Heart right ventricle (tissue), 16 donors: ENCODE measurements at regions not wholly inside any gene's neighbourhood (a gene's known extent, or its start where the extent isn't known, plus 50 kb on each side); places are given as distances from the start of the nearest gene placed in this dataset.

Experiments
- ATAC-seq, 8 donors: fragments of 200-7000 bp; cut with Tn5 transposase; one replicate each; pipeline ENCODE4 v1.9.1; 2020; ENCODE audit warnings: mild to moderate bottlenecking in 8 of 8, moderate library complexity in 8 of 8, moderate number of reproducible peaks in 1 of 8
- DNase-seq, 2 donors: peaks; one replicate each; pipeline ENCODE4 v3.0.0-alpha.2; 2020
- H3K27ac ChIP-seq, 10 donors: fragments of 200-600 bp; sonication (generic) in 2 of 10; one replicate each; pipeline versions ENCODE4 v1.5.0 to v1.8.0; 2020 to 2022; ENCODE audit warnings: mild to moderate bottlenecking in 3 of 10
- H3K27me3 ChIP-seq, 7 donors: fragments of 200-600 bp; one replicate each; pipeline ENCODE4 v1.8.0; 2021 to 2022; ENCODE audit warnings: mild to moderate bottlenecking in 2 of 7
- H3K36me3 ChIP-seq, 9 donors: fragments of 200-600 bp; sonication (generic) in 1 of 9; one replicate each; pipeline versions ENCODE4 v1.5.0 to v1.8.0; 2020 to 2022; ENCODE audit warnings: mild to moderate bottlenecking in 2 of 9
- H3K4me1 ChIP-seq, 9 donors: fragments of 200-600 bp; sonication (generic) in 1 of 9; one replicate each; pipeline versions ENCODE4 v1.5.0 to v1.8.0; 2020 to 2022; ENCODE audit warnings: mild to moderate bottlenecking in 4 of 9
- H3K4me3 ChIP-seq, 10 donors: fragments of 200-600 bp; sonication (generic) in 2 of 10; one replicate each; pipeline versions ENCODE4 v1.5.0 to v1.8.0; 2020 to 2022; ENCODE audit warnings: mild to moderate bottlenecking in 7 of 10, moderate library complexity in 2 of 10
- H3K9me3 ChIP-seq, 11 donors: fragments of 200-600 bp in 10 of 11; sonication (generic) in 2 of 11; one replicate each; pipeline versions ENCODE4 v1.5.0 to v1.8.0; 2013 to 2022; ENCODE audit warnings: mild to moderate bottlenecking in 2 of 11, control low read depth in 1 of 11, moderate library complexity in 1 of 11
- WGBS, 2 donors: extraction: QIAGEN DNeasy Blood & Tissue Kit; methylation state at CpG; one replicate each; pipeline ENCODE4 v1.1.7; 2013; ENCODE audit warnings: inconsistent platforms in 1 of 2; 5-methylcytosine and 5-hydroxymethylcytosine counted together
- intact Hi-C, 10 donors: fragments of 100-400 bp; cut with DNase I; formaldehyde crosslinking; loops; one replicate each; pipeline versions ENCODE4 v1.11.1 to v1.14.2; 2022
- TF ChIP-seq, protein P1 (sequence below), 9 donors: fragments of 200-600 bp; sonication (generic) in 2 of 9; IDR thresholded peaks; one replicate each; pipeline versions ENCODE4 v1.5.0 to v1.8.0; 2021 to 2022; ENCODE audit warnings: antibody characterized with exemption in 9 of 9, mild to moderate bottlenecking in 5 of 9, moderate library complexity in 1 of 9
- donor health status: Arrhythmogenic right ventricular cardiomyopathy.
- donor health status: ischemic (EF 13 %, LVEDD 7.1; RV severe dilation, severe dysfunction).
- donor health status: healthy with polysubstance abuse.
- donor health status: DM: no; HTN: yes; CAD: no.
- donor health status: DM: no; HTN: no; CAD: no.
- donor health status: ischemic (EF 25% LVEDD 6.9; RV normal size, moderate dysfunction).
- donor health status: ischemic (EF 25% LVEDD 5.7; RV mildly dilated, moderate dysfunction).
- donor health status: healthy.
- donor health status: DM: yes; HTN: yes; CAD: no.
- donor health status: Ischemic cardiomyopathy.
- donor health status: ischemic (EF 35%, LVEDD 5.7; RV mildly dilated, moderate dysfunction).
- donor health status: nonischemic (EF 11% LVEDD 7.7; RV severe dilation, severe dysfunction).
- donor health status: DM: yes; HTN: yes; CAD: no.
- donor health status: PGD.
- donor health status: ischemic (EF 29% LVEDD 5.4; RV normal size, mild dysfunction).
- donor health status: nonischemic (EF 23%, LVEDD 6.1; RV moderate dilation, normal function).

DNA sequence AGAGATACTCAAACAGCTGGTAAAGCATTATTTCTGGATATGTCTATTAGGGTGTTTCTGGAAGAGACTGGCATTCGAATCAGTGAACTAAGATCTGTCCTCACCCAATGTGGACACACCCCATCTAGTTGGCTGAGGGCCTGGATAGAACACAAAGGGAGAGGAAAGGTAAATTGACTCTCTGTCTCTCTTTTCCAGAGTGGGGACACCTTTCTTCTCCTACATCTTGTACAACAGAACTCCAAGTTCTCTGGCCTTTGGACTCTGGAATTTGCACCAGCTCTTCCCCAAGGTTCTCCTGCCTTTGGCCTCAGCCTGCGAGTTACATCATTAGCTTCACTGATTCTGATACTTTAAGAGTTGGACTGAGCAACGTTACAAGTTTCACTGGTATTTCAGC is 1253.9 kb downstream of the SLC16A7 start:
- 70 to 71% methylated on average over 3 of the region's 3 CpGs for WGBS, 2 donors
- H3K36me3 ChIP-seq: no peaks in the 10 kb centered on the region
- DNase-seq (no peak), ATAC-seq (no peak)
- H3K9me3 ChIP-seq: peaks cover 0 to 11% (median 0%) of the 10 kb centered on the region in 11 donors
- intact Hi-C loops: no loop called here
- TF ChIP-seq, protein P1, sequence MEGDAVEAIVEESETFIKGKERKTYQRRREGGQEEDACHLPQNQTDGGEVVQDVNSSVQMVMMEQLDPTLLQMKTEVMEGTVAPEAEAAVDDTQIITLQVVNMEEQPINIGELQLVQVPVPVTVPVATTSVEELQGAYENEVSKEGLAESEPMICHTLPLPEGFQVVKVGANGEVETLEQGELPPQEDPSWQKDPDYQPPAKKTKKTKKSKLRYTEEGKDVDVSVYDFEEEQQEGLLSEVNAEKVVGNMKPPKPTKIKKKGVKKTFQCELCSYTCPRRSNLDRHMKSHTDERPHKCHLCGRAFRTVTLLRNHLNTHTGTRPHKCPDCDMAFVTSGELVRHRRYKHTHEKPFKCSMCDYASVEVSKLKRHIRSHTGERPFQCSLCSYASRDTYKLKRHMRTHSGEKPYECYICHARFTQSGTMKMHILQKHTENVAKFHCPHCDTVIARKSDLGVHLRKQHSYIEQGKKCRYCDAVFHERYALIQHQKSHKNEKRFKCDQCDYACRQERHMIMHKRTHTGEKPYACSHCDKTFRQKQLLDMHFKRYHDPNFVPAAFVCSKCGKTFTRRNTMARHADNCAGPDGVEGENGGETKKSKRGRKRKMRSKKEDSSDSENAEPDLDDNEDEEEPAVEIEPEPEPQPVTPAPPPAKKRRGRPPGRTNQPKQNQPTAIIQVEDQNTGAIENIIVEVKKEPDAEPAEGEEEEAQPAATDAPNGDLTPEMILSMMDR (IDR thresholded peaks at IDR 0.05): no peak
- H3K27me3 ChIP-seq: no peaks in the 10 kb centered on the region
- H3K4me1 ChIP-seq: no peaks in the 10 kb centered on the region
- no peak overlapping the region for H3K27ac ChIP-seq
- H3K4me3 ChIP-seq: no peak overlapping the region

DNA sequence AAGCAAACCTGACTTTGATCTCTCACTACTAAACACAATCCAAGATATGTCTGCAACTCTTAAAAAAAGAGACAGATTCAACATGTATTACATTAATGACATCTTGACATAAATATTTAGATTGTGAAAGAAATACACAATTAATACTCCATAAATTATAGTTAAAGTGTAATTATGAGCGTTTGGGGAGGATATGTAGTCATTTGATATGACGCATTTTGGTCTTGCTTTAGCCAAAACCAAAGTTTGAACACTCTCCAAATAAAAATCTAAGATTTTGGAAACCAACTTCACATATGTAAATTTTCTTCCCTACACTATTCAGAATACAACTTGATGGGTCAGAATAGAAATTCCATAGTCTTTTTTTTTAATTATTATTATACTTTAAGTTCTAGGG is 1257.6 kb downstream of the SLC16A7 start:
- Histone ChIP-seq H3K27ac (no peak overlapping the region), H3K9me3 (peaks cover 0 to 18% (median 0%) of the 10 kb centered on the region in 11 donors), H3K4me3 (no peak overlapping the region), H3K27me3 (no peaks in the 10 kb centered on the region), H3K36me3 (no peaks in the 10 kb centered on the region), H3K4me1 (no peaks in the 10 kb centered on the region)
- WGBS, 2 donors: 66 to 70% methylated on average over 2 of the region's 2 CpGs
- DNase-seq (no peak), ATAC-seq (no peak)
- intact Hi-C loops: no loop called here
- TF ChIP-seq, protein P1 (IDR thresholded peaks at IDR 0.05): no peak

GRCh38 chr12:60863421-60863820 is 1267.6 kb downstream of the SLC16A7 start:
- intact Hi-C loops: no loop called here
- 96 to 97% methylated on average over 1 of the region's 1 CpG for WGBS, 2 donors

GRCh38 chr12:60872219-60872618 is 1276.4 kb downstream of the SLC16A7 start:
- 85 to 89% methylated on average over 7 of the region's 7 CpGs for WGBS, 2 donors
- Histone ChIP-seq H3K27me3 (no peaks in the 10 kb centered on the region), H3K27ac (no peak overlapping the region), H3K4me1 (no peaks in the 10 kb centered on the region), H3K36me3 (no peaks in the 10 kb centered on the region), H3K4me3 (no peak overlapping the region), H3K9me3 (peaks cover 0 to 18% (median 0%) of the 10 kb centered on the region in 11 donors)
- DNase-seq (no peak), ATAC-seq (no peak)
- intact Hi-C loops: no loop called here
- TF ChIP-seq, protein P1 (IDR thresholded peaks at IDR 0.05): no peak

More at GRCh38 chr12:60863421-60863820, 1267.6 kb downstream of the SLC16A7 start:
- Histone ChIP-seq H3K4me3 (no peak overlapping the region), H3K27me3 (no peaks in the 10 kb centered on the region), H3K4me1 (no peaks in the 10 kb centered on the region), H3K36me3 (no peaks in the 10 kb centered on the region), H3K9me3 (no peaks in the 10 kb centered on the region), H3K27ac (no peak overlapping the region)
- TF ChIP-seq, protein P1 (IDR thresholded peaks at IDR 0.05): no peak
- ATAC-seq (no peak), DNase-seq (no peak)
